ENCODE measurements at regions not wholly inside any gene's neighbourhood (a gene's known extent, or its start where the extent isn't known, plus 50 kb on each side); places are given as distances from the start of the nearest gene placed in this dataset.
A peak's percentile ranks its signal among the peaks of the same experiment; 100 is the strongest.

- TF ChIP-seq POLR2AphosphoS5 (IDR thresholded peaks at IDR 0.05; ENCODE audit: low read depth) = no peak
- no peak for TF ChIP-seq GABPA (IDR thresholded peaks at IDR 0.05; ENCODE audit: low read depth)
- no peak for TF ChIP-seq SPI1 (IDR thresholded peaks at IDR 0.05; ENCODE audit: borderline replicate concordance, low read depth)
- no peak for TF ChIP-seq CTCF (IDR thresholded peaks at IDR 0.05; ENCODE audit: insufficient read depth, low read length)
- TF ChIP-seq REST (IDR thresholded peaks at IDR 0.05; ENCODE audit: insufficient replicate concordance, low read depth) = no peak
- no peak overlapping the region for H3K27ac ChIP-seq (replicated peaks)
- no peak overlapping the region for H3K4me3 ChIP-seq (replicated peaks; ENCODE audit: insufficient read depth, low read length)
- H3K27me3 ChIP-seq (ENCODE audit: insufficient read depth, poor library complexity, severe bottlenecking) = no peaks in the 10 kb centered on the region
- DNase-seq (ENCODE audit: low read depth in 1 of 2, low spot score in 1 of 2) = no peak
These were observed 178.7 kb upstream of the FOXN2 start for GRCh38 chr2:48135797-48136196.

GRCh38 chr2:48137829-48138228 is 176.7 kb upstream of the FOXN2 start:
- no peaks in the 10 kb centered on the region for H3K27me3 ChIP-seq (ENCODE audit: insufficient read depth, poor library complexity, severe bottlenecking)
- no peak overlapping the region for H3K27ac ChIP-seq (replicated peaks)
- DNase-seq (ENCODE audit: low read depth in 1 of 2, low spot score in 1 of 2) = peak in 1 of 2 experiments; percentile 64
- no peak overlapping the region for H3K4me3 ChIP-seq (replicated peaks; ENCODE audit: insufficient read depth, low read length)
- no peak for TF ChIP-seq POLR2AphosphoS5 (IDR thresholded peaks at IDR 0.05; ENCODE audit: low read depth)
- TF ChIP-seq GABPA (IDR thresholded peaks at IDR 0.05; ENCODE audit: low read depth) = no peak
- TF ChIP-seq REST (IDR thresholded peaks at IDR 0.05; ENCODE audit: insufficient replicate concordance, low read depth) = no peak
- TF ChIP-seq CTCF (IDR thresholded peaks at IDR 0.05; ENCODE audit: insufficient read depth, low read length) = no peak
- TF ChIP-seq SPI1 (IDR thresholded peaks at IDR 0.05; ENCODE audit: borderline replicate concordance, low read depth) = no peak

GRCh38 chr2:48138898-48139297 is 175.6 kb upstream of the FOXN2 start:
- TF ChIP-seq POLR2AphosphoS5 (IDR thresholded peaks at IDR 0.05; ENCODE audit: low read depth) (no peak), SPI1 (IDR thresholded peaks at IDR 0.05; ENCODE audit: borderline replicate concordance, low read depth) (no peak), REST (IDR thresholded peaks at IDR 0.05; ENCODE audit: insufficient replicate concordance, low read depth) (no peak), CTCF (IDR thresholded peaks at IDR 0.05; ENCODE audit: insufficient read depth, low read length) (no peak)
- no peak overlapping the region for H3K4me3 ChIP-seq (replicated peaks; ENCODE audit: insufficient read depth, low read length)
- H3K27ac ChIP-seq (replicated peaks) = no peak overlapping the region
- no peak for DNase-seq (ENCODE audit: low read depth in 1 of 2, low spot score in 1 of 2)
- H3K27me3 ChIP-seq (ENCODE audit: insufficient read depth, poor library complexity, severe bottlenecking) = no peaks in the 10 kb centered on the region
